NB4 (cell line): ENCODE measurements at regions not wholly inside any gene's neighbourhood (a gene's known extent, or its start where the extent isn't known, plus 50 kb on each side); places are given as distances from the start of the nearest gene placed in this dataset.

Experiments
- CTCF ChIP-seq: IDR thresholded peaks from one replicate; pipeline ENCODE4 v1.5.1; 2012; ENCODE audit warnings: low read depth, low read length
- POLR2A ChIP-seq: IDR thresholded peaks from 2 replicates; pipeline ENCODE4 v1.6.1; 2011; ENCODE audit warnings: mild to moderate bottlenecking; ENCODE audit not compliant: insufficient read length; ENCODE audit errors: extremely low read depth

DNA sequence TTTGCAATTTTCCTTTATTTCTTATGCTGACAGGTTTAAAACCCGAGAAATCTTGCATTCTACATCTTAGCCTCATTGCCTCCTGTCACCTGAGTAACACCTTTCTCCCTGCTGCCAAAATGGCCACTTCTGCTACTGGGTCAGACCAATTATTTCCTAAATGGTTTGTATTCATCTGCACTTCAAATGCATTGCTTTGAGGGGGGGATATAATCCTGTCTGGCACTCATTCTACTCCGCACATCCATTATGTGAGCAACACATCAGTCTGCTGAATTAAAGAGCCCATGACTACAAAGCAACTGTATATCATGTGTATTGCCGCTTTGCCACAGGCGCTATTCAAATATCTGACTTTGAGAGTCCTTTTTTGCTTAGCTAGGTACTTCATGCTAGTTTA is 141.6 kb upstream of the TSHZ2 start:
- TF ChIP-seq CTCF (no peak), POLR2A (no peak)
